Hepatocyte (in vitro differentiated cells): ENCODE measurements at regions not wholly inside any gene's neighbourhood (a gene's known extent, or its start where the extent isn't known, plus 50 kb on each side); places are given as distances from the start of the nearest gene placed in this dataset.

Experiments used
- EZH2 ChIP-seq: fragments of 200-600 bp; sonication (generic); IDR thresholded peaks from 2 replicates; pipeline ENCODE4 v1.6.1; 2016; ENCODE audit warnings: antibody characterized with exemption, mild to moderate bottlenecking, borderline replicate concordance
- TF ChIP-seq, protein P1 (sequence below): fragments of 200-600 bp; sonication (generic); IDR thresholded peaks from 2 replicates; pipeline ENCODE4 v1.5.1; 2016; ENCODE audit warnings: antibody characterized with exemption, mild to moderate bottlenecking; ENCODE audit not compliant: poor library complexity

DNA sequence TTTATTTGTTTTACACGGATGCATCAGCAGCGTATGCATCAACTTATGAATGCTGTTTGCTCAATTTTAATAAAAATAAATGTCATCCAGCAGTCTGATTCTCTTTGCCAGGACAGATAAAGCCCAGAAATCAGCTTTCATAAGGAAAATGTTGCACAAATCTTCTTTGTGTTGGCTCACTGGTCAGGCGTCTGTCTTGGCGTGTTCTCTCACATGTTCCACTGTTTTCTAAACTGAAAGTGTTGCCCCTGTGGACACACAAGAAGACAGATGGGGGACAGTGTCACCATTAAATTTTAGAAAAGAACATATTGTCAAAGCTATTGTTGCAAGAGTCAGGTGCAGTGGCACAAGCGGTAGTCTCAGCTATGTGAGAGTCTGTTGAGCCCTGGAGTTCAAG lies 316.2 kb downstream of the CENPC start:
- TF ChIP-seq, protein P1, sequence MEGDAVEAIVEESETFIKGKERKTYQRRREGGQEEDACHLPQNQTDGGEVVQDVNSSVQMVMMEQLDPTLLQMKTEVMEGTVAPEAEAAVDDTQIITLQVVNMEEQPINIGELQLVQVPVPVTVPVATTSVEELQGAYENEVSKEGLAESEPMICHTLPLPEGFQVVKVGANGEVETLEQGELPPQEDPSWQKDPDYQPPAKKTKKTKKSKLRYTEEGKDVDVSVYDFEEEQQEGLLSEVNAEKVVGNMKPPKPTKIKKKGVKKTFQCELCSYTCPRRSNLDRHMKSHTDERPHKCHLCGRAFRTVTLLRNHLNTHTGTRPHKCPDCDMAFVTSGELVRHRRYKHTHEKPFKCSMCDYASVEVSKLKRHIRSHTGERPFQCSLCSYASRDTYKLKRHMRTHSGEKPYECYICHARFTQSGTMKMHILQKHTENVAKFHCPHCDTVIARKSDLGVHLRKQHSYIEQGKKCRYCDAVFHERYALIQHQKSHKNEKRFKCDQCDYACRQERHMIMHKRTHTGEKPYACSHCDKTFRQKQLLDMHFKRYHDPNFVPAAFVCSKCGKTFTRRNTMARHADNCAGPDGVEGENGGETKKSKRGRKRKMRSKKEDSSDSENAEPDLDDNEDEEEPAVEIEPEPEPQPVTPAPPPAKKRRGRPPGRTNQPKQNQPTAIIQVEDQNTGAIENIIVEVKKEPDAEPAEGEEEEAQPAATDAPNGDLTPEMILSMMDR = no peak
- TF ChIP-seq EZH2 = no peak
